Uterus (tissue), 3 donors: ENCODE measurements at regions not wholly inside any gene's neighbourhood (a gene's known extent, or its start where the extent isn't known, plus 50 kb on each side); places are given as distances from the start of the nearest gene placed in this dataset.

Experiments
- DNase-seq, 2 donors: peaks; one replicate each; pipeline ENCODE4 v3.0.0-alpha.2; 2019 to 2020
- H3K27ac ChIP-seq, 2 donors: fragments of 200-600 bp; sonication (generic); 1 replicate in 1 of 2; 2 replicates in 1 of 2; pipeline ENCODE4 v1.5.1; 2016 to 2018
- H3K27me3 ChIP-seq, 2 donors: fragments of 200-600 bp; sonication (generic); one replicate each; pipeline ENCODE4 v1.5.1; 2018 to 2019; ENCODE audit warnings: control low read depth in 1 of 2
- H3K36me3 ChIP-seq, 2 donors: fragments of 200-600 bp; sonication (generic); one replicate each; pipeline ENCODE4 v1.5.1; 2019; ENCODE audit warnings: control low read depth in 1 of 2
- H3K4me1 ChIP-seq, 2 donors: fragments of 200-600 bp; sonication (generic); one replicate each; pipeline ENCODE4 v1.5.1; 2018 to 2019; ENCODE audit warnings: control low read depth in 1 of 2
- H3K4me3 ChIP-seq, 2 donors: fragments of 200-600 bp; sonication (generic); 1 replicate in 1 of 2; 2 replicates in 1 of 2; pipeline ENCODE4 v1.5.1; 2018 to 2019; ENCODE audit warnings: mild to moderate bottlenecking in 1 of 2
- H3K9me3 ChIP-seq, 2 donors: fragments of 200-600 bp; sonication (generic); one replicate each; pipeline ENCODE4 v1.5.1; 2019; ENCODE audit warnings: control low read depth in 1 of 2
- POLR2A ChIP-seq, 2 donors: fragments of 450-650 bp; IDR thresholded peaks; one replicate each; pipeline ENCODE4 v1.6.1; 2016; ENCODE audit warnings: antibody characterized with exemption in 2 of 2, mild to moderate bottlenecking in 1 of 2, moderate library complexity in 1 of 2
- intact Hi-C: fragments of 100-400 bp; cut with DNase I; formaldehyde crosslinking; loops from one replicate; pipeline ENCODE4 v1.15.1; 2023; ENCODE audit warnings: low total_unique reads
- TF ChIP-seq, protein P1 (sequence below), 4 experiments: fragments of 200-600 bp in 2 of 4; fragments of 450-650 bp in 2 of 4; sonication (generic) in 2 of 4; IDR thresholded peaks; one replicate each; pipeline ENCODE4 v1.5.1; 2016 to 2019; ENCODE audit warnings: antibody characterized with exemption in 4 of 4, mild to moderate bottlenecking in 2 of 4, moderate library complexity in 1 of 4
- donor health status: DM: yes; HTN: yes; CAD: no.

DNA sequence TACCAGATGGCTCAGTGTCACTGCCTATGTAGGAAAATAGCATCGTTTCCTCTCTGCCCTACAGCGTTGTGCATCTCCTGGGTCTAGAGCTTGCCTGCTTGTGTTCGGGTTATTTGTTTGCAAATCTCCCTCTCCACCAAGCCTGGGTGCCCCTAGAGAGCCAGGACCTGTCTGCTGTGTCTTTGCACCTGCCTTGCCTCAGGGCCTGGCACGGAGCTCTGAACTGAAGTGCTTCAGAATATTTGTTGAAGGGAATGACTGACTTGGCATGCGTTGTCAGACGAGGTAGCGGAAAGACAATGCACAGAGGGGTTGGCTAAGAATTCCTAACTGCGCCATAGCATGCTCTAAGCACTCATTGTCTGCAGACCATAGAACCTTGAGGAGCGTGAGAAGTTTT lies 263.4 kb downstream of the FGF9 start:
- intact Hi-C loops, result no loop called here
- Histone ChIP-seq H3K4me3 (no peak overlapping the region), H3K9me3 (no peaks in the 10 kb centered on the region), H3K27ac (no peak overlapping the region), H3K4me1 (no peaks in the 10 kb centered on the region), H3K27me3 (no peaks in the 10 kb centered on the region), H3K36me3 (no peaks in the 10 kb centered on the region)
- TF ChIP-seq POLR2A (IDR thresholded peaks at IDR 0.05), result no peak
- TF ChIP-seq, protein P1, sequence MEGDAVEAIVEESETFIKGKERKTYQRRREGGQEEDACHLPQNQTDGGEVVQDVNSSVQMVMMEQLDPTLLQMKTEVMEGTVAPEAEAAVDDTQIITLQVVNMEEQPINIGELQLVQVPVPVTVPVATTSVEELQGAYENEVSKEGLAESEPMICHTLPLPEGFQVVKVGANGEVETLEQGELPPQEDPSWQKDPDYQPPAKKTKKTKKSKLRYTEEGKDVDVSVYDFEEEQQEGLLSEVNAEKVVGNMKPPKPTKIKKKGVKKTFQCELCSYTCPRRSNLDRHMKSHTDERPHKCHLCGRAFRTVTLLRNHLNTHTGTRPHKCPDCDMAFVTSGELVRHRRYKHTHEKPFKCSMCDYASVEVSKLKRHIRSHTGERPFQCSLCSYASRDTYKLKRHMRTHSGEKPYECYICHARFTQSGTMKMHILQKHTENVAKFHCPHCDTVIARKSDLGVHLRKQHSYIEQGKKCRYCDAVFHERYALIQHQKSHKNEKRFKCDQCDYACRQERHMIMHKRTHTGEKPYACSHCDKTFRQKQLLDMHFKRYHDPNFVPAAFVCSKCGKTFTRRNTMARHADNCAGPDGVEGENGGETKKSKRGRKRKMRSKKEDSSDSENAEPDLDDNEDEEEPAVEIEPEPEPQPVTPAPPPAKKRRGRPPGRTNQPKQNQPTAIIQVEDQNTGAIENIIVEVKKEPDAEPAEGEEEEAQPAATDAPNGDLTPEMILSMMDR (IDR thresholded peaks at IDR 0.05), result no peak
- no peak for DNase-seq

GRCh38 chr13:21936674-21937073 lies 265.8 kb downstream of the FGF9 start:
- TF ChIP-seq, protein P1 (IDR thresholded peaks at IDR 0.05), result no peak
- no peak for TF ChIP-seq POLR2A (IDR thresholded peaks at IDR 0.05)
- intact Hi-C loops, result no loop called here
- H3K27me3 ChIP-seq, result no peaks in the 10 kb centered on the region
- H3K4me3 ChIP-seq, result no peak overlapping the region
- no peak overlapping the region for H3K27ac ChIP-seq
- DNase-seq, result no peak
- H3K9me3 ChIP-seq, result no peaks in the 10 kb centered on the region
- H3K4me1 ChIP-seq, result no peaks in the 10 kb centered on the region
- no peaks in the 10 kb centered on the region for H3K36me3 ChIP-seq

DNA sequence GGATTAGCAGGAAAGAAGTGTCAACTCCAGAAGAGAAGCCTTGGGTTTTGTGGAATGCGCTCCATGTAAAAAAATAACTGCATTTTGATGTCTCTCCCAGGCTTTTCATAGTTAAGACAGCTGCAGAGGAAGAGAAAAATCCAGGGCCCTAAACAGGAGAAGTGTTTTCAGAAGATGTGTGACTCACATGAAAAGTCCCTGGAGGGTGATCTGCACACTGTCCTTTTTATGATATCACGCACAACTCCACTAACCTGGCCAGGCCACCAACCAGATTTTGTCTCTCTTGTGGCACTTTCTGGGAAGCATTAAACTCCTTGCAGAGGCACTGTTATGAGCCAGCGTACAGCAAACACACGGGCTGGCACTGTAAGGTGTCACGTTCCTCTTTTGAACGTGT lies 267.3 kb downstream of the FGF9 start:
- H3K4me1 ChIP-seq, result no peaks in the 10 kb centered on the region
- no peak overlapping the region for H3K27ac ChIP-seq
- no peak for TF ChIP-seq POLR2A (IDR thresholded peaks at IDR 0.05)
- TF ChIP-seq, protein P1 (IDR thresholded peaks at IDR 0.05), result no peak
- intact Hi-C loops, result no loop called here
- H3K36me3 ChIP-seq, result no peaks in the 10 kb centered on the region
- H3K9me3 ChIP-seq, result no peaks in the 10 kb centered on the region
- H3K4me3 ChIP-seq, result no peak overlapping the region
- DNase-seq, result no peak
- no peaks in the 10 kb centered on the region for H3K27me3 ChIP-seq

GRCh38 chr13:21938636-21939035 lies 267.8 kb downstream of the FGF9 start:
- H3K27ac ChIP-seq, result no peak overlapping the region
- no peaks in the 10 kb centered on the region for H3K4me1 ChIP-seq
- TF ChIP-seq, protein P1 (IDR thresholded peaks at IDR 0.05), result no peak
- no peak for TF ChIP-seq POLR2A (IDR thresholded peaks at IDR 0.05)
- H3K4me3 ChIP-seq, result no peak overlapping the region
- no peaks in the 10 kb centered on the region for H3K36me3 ChIP-seq
- intact Hi-C loops, result no loop called here
- no peak for DNase-seq
- H3K27me3 ChIP-seq, result no peaks in the 10 kb centered on the region
- no peaks in the 10 kb centered on the region for H3K9me3 ChIP-seq

DNA sequence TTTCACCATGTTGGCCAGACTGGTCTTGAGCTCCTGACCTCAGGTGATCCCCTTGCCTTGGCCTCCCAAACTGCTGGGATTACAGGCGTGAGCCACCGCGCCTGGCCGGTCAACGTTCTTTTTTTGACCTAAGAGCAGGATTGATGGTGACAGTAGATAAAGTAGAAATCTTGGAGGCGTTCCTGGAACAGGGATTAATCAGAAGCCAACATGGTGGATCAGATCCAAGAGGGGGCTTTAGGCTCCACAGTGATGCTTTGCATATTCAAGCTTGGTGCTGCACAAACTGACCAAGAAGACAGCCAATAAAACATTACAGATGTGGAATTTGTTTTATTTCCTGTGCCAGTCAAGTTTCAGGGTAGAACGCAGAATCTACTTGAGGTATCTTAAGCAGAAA lies 271.2 kb downstream of the FGF9 start:
- Histone ChIP-seq H3K27me3 (no peaks in the 10 kb centered on the region), H3K9me3 (no peaks in the 10 kb centered on the region), H3K36me3 (no peaks in the 10 kb centered on the region), H3K27ac (no peak overlapping the region), H3K4me3 (no peak overlapping the region), H3K4me1 (no peaks in the 10 kb centered on the region)
- intact Hi-C loops, result no loop called here
- TF ChIP-seq, protein P1 (IDR thresholded peaks at IDR 0.05), result no peak
- TF ChIP-seq POLR2A (IDR thresholded peaks at IDR 0.05), result no peak
- DNase-seq, result no peak
